GM12872 (cell line): ENCODE measurements at regions not wholly inside any gene's neighbourhood (a gene's known extent, or its start where the extent isn't known, plus 50 kb on each side); places are given as distances from the start of the nearest gene placed in this dataset.

Experiments
- TF ChIP-seq, protein P1 (sequence below): IDR thresholded peaks from 3 replicates; pipeline ENCODE4 v1.5.1; 2011; ENCODE audit warnings: low read depth, mild to moderate bottlenecking, low read length, moderate library complexity; ENCODE audit not compliant: insufficient read depth

GRCh38 chr16:54822492-54822891 is 108.2 kb upstream of the IRX5 start:
- TF ChIP-seq, protein P1, sequence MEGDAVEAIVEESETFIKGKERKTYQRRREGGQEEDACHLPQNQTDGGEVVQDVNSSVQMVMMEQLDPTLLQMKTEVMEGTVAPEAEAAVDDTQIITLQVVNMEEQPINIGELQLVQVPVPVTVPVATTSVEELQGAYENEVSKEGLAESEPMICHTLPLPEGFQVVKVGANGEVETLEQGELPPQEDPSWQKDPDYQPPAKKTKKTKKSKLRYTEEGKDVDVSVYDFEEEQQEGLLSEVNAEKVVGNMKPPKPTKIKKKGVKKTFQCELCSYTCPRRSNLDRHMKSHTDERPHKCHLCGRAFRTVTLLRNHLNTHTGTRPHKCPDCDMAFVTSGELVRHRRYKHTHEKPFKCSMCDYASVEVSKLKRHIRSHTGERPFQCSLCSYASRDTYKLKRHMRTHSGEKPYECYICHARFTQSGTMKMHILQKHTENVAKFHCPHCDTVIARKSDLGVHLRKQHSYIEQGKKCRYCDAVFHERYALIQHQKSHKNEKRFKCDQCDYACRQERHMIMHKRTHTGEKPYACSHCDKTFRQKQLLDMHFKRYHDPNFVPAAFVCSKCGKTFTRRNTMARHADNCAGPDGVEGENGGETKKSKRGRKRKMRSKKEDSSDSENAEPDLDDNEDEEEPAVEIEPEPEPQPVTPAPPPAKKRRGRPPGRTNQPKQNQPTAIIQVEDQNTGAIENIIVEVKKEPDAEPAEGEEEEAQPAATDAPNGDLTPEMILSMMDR: no peak

GRCh38 chr16:54821731-54822130 is 108.9 kb upstream of the IRX5 start:
- TF ChIP-seq, protein P1: no peak

GRCh38 chr16:54817940-54818574 is 112.6 kb upstream of the IRX5 start:
- TF ChIP-seq, protein P1: no peak

GRCh38 chr16:54817432-54817831 is 113.2 kb upstream of the IRX5 start:
- TF ChIP-seq, protein P1: no peak

DNA sequence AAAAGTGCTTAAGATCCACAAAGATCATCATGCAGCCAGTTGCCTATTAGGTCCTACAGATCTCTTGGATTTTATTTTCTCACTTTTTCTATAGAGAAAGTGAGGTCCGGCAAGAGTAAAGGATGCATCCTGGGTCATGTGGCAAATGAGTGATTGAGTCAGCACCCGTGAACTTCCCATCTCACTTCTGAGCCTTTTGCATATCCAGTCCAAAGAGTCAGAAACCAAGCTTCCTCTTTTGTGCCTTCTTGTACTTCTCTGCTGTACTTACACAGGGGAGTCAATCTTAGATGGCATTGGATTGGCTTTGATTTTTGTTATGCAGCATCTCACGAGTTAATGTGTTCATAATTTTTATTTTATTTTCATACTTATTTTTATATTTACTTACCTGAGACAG is 114.2 kb upstream of the IRX5 start:
- TF ChIP-seq, protein P1: no peak

- TF ChIP-seq, protein P1: no peak
These were observed 115.5 kb upstream of the IRX5 start for GRCh38 chr16:54815177-54815576.

DNA sequence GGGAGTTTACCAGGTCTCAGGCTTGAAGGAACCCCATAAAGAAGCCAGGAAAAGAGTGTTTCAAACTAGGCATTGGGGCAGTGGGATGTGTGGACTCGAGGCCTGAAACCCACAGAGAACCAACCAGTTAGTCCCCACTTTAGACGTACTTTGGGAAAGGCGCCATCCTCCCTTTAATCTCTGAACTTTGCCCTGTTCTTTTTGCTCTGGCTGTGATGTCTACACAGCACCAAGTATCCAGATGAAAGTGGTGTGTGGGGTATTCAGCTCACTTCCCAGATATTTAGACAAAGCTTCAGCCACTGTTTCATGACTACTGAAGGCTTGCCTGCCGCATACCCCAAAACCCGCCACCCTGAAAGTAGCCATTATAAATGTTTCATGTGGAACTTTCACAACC is 116.9 kb upstream of the IRX5 start:
- TF ChIP-seq, protein P1: no peak
